Fibroblast of the aortic adventitia (primary cell): ENCODE measurements at regions not wholly inside any gene's neighbourhood (a gene's known extent, or its start where the extent isn't known, plus 50 kb on each side); places are given as distances from the start of the nearest gene placed in this dataset.

Source experiments
- DNase-seq: peaks from one replicate; pipeline ENCODE4 v3.0.0-alpha.2; 2010; ENCODE audit warnings: low read depth
- H3K4me3 ChIP-seq: 2 replicates; pipeline ENCODE4 v1.5.1; 2011; ENCODE audit warnings: low read depth, mild to moderate bottlenecking, control low read depth, low read length, moderate library complexity
- CTCF ChIP-seq: IDR thresholded peaks from 2 replicates; pipeline ENCODE4 v1.5.1; 2011; ENCODE audit warnings: mild to moderate bottlenecking, low read length, control low read depth, inconsistent platforms; ENCODE audit not compliant: insufficient read depth

GRCh38 chr11:115682101-115682500, 177.9 kb upstream of the CADM1 start:
- H3K4me3 ChIP-seq = no peak overlapping the region
- no peak for TF ChIP-seq CTCF
- DNase-seq = no peak

- H3K4me3 ChIP-seq = no peak overlapping the region
- no peak for TF ChIP-seq CTCF
- no peak for DNase-seq
Measured at GRCh38 chr11:115679945-115680344, 175.7 kb upstream of the CADM1 start.

- no peak overlapping the region for H3K4me3 ChIP-seq
- TF ChIP-seq CTCF = no peak
- DNase-seq = no peak
Measured at GRCh38 chr11:115678942-115679341, 174.7 kb upstream of the CADM1 start.

- no peak for TF ChIP-seq CTCF
- DNase-seq = no peak
- H3K4me3 ChIP-seq = no peak overlapping the region
Measured at GRCh38 chr11:115677190-115677589, 173.0 kb upstream of the CADM1 start.

GRCh38 chr11:115676768-115677167, 172.6 kb upstream of the CADM1 start:
- TF ChIP-seq CTCF = no peak
- no peak for DNase-seq
- no peak overlapping the region for H3K4me3 ChIP-seq

- TF ChIP-seq CTCF = no peak
- DNase-seq = no peak
- H3K4me3 ChIP-seq = no peak overlapping the region
Measured at GRCh38 chr11:115676206-115676605, 172.0 kb upstream of the CADM1 start.

GRCh38 chr11:115674937-115675544, 170.8 kb upstream of the CADM1 start:
- no peak overlapping the region for H3K4me3 ChIP-seq
- TF ChIP-seq CTCF = no peak
- no peak for DNase-seq
